ENCODE measurements at regions not wholly inside any gene's neighbourhood (a gene's known extent, or its start where the extent isn't known, plus 50 kb on each side); places are given as distances from the start of the nearest gene placed in this dataset.
"Not testable (repeated sequence)": the region's sequence is repeated elsewhere in the genome, so short reads cannot be mapped to it uniquely, and the experiment has no call there.

DNA sequence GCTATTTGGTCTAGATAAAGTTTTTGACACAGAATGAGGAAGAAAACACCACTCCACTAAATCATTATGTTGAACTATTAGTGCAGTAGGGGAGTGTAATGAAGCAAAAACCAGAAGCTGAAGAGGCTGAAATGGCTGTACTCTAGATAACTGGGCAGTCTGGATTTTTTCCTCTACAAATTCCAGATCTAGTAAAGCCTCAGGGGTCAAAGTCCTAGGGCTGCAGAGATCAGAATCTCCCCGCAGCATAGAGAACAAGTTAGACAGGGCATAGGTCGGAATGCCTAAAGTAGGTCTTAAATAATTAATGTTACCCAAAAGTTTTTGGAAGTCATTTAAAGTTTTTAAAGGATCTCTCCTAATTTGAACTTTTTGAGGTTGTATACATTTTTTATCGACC lies 180.9 kb downstream of the OTOP1 start:
- not testable (repeated sequence) for H3K4me2 ChIP-seq (ENCODE audit: low read depth, low read length, poor library complexity, severe bottlenecking); DNase-seq

GRCh38 chr4:4046686-4047085 lies 180.0 kb downstream of the OTOP1 start:
- not testable (repeated sequence) for H3K79me2 ChIP-seq (ENCODE audit: low read length); DNase-seq; H3K27ac ChIP-seq (ENCODE audit: low read length); H3K27me3 ChIP-seq (ENCODE audit: low read length); H3K4me2 ChIP-seq (ENCODE audit: low read depth, low read length, poor library complexity, severe bottlenecking); H4K20me1 ChIP-seq (ENCODE audit: insufficient read depth, low read depth, low read length); H3K4me3 ChIP-seq (ENCODE audit: low read length); H3K4me1 ChIP-seq (ENCODE audit: low read length); H3K36me3 ChIP-seq (ENCODE audit: insufficient read depth, low read length); H3K9ac ChIP-seq (ENCODE audit: low read length); H3K9me3 ChIP-seq (ENCODE audit: low read length); H2AFZ ChIP-seq (ENCODE audit: low read length); H3K9me2 ChIP-seq (replicated peaks; ENCODE audit: insufficient read depth, low read length)

More for the DNA sequence above, 180.9 kb downstream of the OTOP1 start:
- not testable (repeated sequence) for H3K27ac ChIP-seq (ENCODE audit: low read length); H3K9ac ChIP-seq (ENCODE audit: low read length); H3K9me3 ChIP-seq (ENCODE audit: low read length); H2AFZ ChIP-seq (ENCODE audit: low read length); H3K4me3 ChIP-seq (ENCODE audit: low read length); H4K20me1 ChIP-seq (ENCODE audit: insufficient read depth, low read depth, low read length); H3K9me2 ChIP-seq (replicated peaks; ENCODE audit: insufficient read depth, low read length); H3K36me3 ChIP-seq (ENCODE audit: insufficient read depth, low read length); H3K27me3 ChIP-seq (ENCODE audit: low read length); H3K79me2 ChIP-seq (ENCODE audit: low read length); H3K4me1 ChIP-seq (ENCODE audit: low read length)

DNA sequence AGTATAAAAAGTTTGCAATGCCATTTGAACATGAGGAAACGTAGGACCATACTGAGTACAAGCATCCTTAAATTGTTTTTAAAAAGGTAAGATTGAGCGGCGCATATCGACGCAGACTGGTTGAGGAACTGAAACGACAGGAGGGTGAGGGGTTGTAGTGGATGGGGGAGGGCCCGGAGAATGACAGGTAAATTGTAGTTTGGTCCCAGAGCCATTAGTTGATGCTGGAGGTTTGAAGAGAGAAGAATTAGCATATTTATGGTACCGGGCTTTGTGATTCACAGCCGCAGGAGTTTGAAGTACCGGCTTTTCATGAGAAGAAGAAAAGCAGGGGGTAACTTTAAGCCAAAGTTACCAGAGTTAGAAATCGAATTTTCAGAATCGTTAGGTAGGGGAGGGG lies 179.5 kb downstream of the OTOP1 start:
- not testable (repeated sequence) for H3K4me3 ChIP-seq (ENCODE audit: low read length); H3K27ac ChIP-seq (ENCODE audit: low read length); H4K20me1 ChIP-seq (ENCODE audit: insufficient read depth, low read depth, low read length); H3K9ac ChIP-seq (ENCODE audit: low read length); H3K9me3 ChIP-seq (ENCODE audit: low read length); DNase-seq; H2AFZ ChIP-seq (ENCODE audit: low read length); H3K4me2 ChIP-seq (ENCODE audit: low read depth, low read length, poor library complexity, severe bottlenecking); H3K79me2 ChIP-seq (ENCODE audit: low read length); H3K36me3 ChIP-seq (ENCODE audit: insufficient read depth, low read length); H3K4me1 ChIP-seq (ENCODE audit: low read length); H3K9me2 ChIP-seq (replicated peaks; ENCODE audit: insufficient read depth, low read length); H3K27me3 ChIP-seq (ENCODE audit: low read length)

- not testable (repeated sequence) for H3K4me1 ChIP-seq (ENCODE audit: low read length)
These were observed 178.5 kb downstream of the OTOP1 start for GRCh38 chr4:4048227-4048626.

GRCh38 chr4:4050781-4051180 lies 175.9 kb downstream of the OTOP1 start:
- H3K9ac ChIP-seq (ENCODE audit: low read length); H3K27ac ChIP-seq (ENCODE audit: low read length); H3K27me3 ChIP-seq (ENCODE audit: low read length); H3K4me3 ChIP-seq (ENCODE audit: low read length); H3K9me3 ChIP-seq (ENCODE audit: low read length); H2AFZ ChIP-seq (ENCODE audit: low read length); H3K79me2 ChIP-seq (ENCODE audit: low read length); DNase-seq; H4K20me1 ChIP-seq (ENCODE audit: insufficient read depth, low read depth, low read length); H3K4me2 ChIP-seq (ENCODE audit: low read depth, low read length, poor library complexity, severe bottlenecking); H3K36me3 ChIP-seq (ENCODE audit: insufficient read depth, low read length); H3K4me1 ChIP-seq (ENCODE audit: low read length); H3K9me2 ChIP-seq (replicated peaks; ENCODE audit: insufficient read depth, low read length): not testable (repeated sequence)

More at GRCh38 chr4:4048227-4048626, 178.5 kb downstream of the OTOP1 start:
- DNase-seq; H3K9ac ChIP-seq (ENCODE audit: low read length); H3K79me2 ChIP-seq (ENCODE audit: low read length); H3K27ac ChIP-seq (ENCODE audit: low read length); H3K36me3 ChIP-seq (ENCODE audit: insufficient read depth, low read length); H3K27me3 ChIP-seq (ENCODE audit: low read length); H3K4me2 ChIP-seq (ENCODE audit: low read depth, low read length, poor library complexity, severe bottlenecking); H4K20me1 ChIP-seq (ENCODE audit: insufficient read depth, low read depth, low read length); H3K9me2 ChIP-seq (replicated peaks; ENCODE audit: insufficient read depth, low read length); H3K9me3 ChIP-seq (ENCODE audit: low read length); H3K4me3 ChIP-seq (ENCODE audit: low read length); H2AFZ ChIP-seq (ENCODE audit: low read length): not testable (repeated sequence)

- H3K36me3 ChIP-seq (ENCODE audit: insufficient read depth, low read length); H3K9ac ChIP-seq (ENCODE audit: low read length); H2AFZ ChIP-seq (ENCODE audit: low read length); H3K9me2 ChIP-seq (replicated peaks; ENCODE audit: insufficient read depth, low read length); H3K79me2 ChIP-seq (ENCODE audit: low read length); DNase-seq; H3K4me1 ChIP-seq (ENCODE audit: low read length); H3K27ac ChIP-seq (ENCODE audit: low read length); H3K4me3 ChIP-seq (ENCODE audit: low read length); H3K4me2 ChIP-seq (ENCODE audit: low read depth, low read length, poor library complexity, severe bottlenecking); H4K20me1 ChIP-seq (ENCODE audit: insufficient read depth, low read depth, low read length); H3K9me3 ChIP-seq (ENCODE audit: low read length); H3K27me3 ChIP-seq (ENCODE audit: low read length): not testable (repeated sequence)
These were observed 173.8 kb downstream of the OTOP1 start for GRCh38 chr4:4052933-4053332.

- H3K27ac ChIP-seq (ENCODE audit: low read length); H3K9me3 ChIP-seq (ENCODE audit: low read length); H3K36me3 ChIP-seq (ENCODE audit: insufficient read depth, low read length); H3K27me3 ChIP-seq (ENCODE audit: low read length); H4K20me1 ChIP-seq (ENCODE audit: insufficient read depth, low read depth, low read length); H3K9ac ChIP-seq (ENCODE audit: low read length); H3K79me2 ChIP-seq (ENCODE audit: low read length); H3K4me1 ChIP-seq (ENCODE audit: low read length); H3K4me2 ChIP-seq (ENCODE audit: low read depth, low read length, poor library complexity, severe bottlenecking); H2AFZ ChIP-seq (ENCODE audit: low read length); DNase-seq; H3K9me2 ChIP-seq (replicated peaks; ENCODE audit: insufficient read depth, low read length); H3K4me3 ChIP-seq (ENCODE audit: low read length): not testable (repeated sequence)
These were observed 169.5 kb downstream of the OTOP1 start for GRCh38 chr4:4057226-4057625.

- not testable (repeated sequence) for H2AFZ ChIP-seq (ENCODE audit: low read length); H3K4me2 ChIP-seq (ENCODE audit: low read depth, low read length, poor library complexity, severe bottlenecking); H3K9me3 ChIP-seq (ENCODE audit: low read length); H3K9ac ChIP-seq (ENCODE audit: low read length); H3K79me2 ChIP-seq (ENCODE audit: low read length); H3K9me2 ChIP-seq (replicated peaks; ENCODE audit: insufficient read depth, low read length); H3K27ac ChIP-seq (ENCODE audit: low read length); H3K27me3 ChIP-seq (ENCODE audit: low read length); H3K4me1 ChIP-seq (ENCODE audit: low read length); H4K20me1 ChIP-seq (ENCODE audit: insufficient read depth, low read depth, low read length); DNase-seq; H3K4me3 ChIP-seq (ENCODE audit: low read length); H3K36me3 ChIP-seq (ENCODE audit: insufficient read depth, low read length)
These were observed 142.6 kb downstream of the OTOP1 start for GRCh38 chr4:4084171-4084570.

- H3K36me3 ChIP-seq (ENCODE audit: insufficient read depth, low read length); H4K20me1 ChIP-seq (ENCODE audit: insufficient read depth, low read depth, low read length); H3K79me2 ChIP-seq (ENCODE audit: low read length); H2AFZ ChIP-seq (ENCODE audit: low read length); DNase-seq; H3K4me1 ChIP-seq (ENCODE audit: low read length); H3K4me2 ChIP-seq (ENCODE audit: low read depth, low read length, poor library complexity, severe bottlenecking); H3K9ac ChIP-seq (ENCODE audit: low read length); H3K27me3 ChIP-seq (ENCODE audit: low read length); H3K9me2 ChIP-seq (replicated peaks; ENCODE audit: insufficient read depth, low read length); H3K9me3 ChIP-seq (ENCODE audit: low read length); H3K4me3 ChIP-seq (ENCODE audit: low read length); H3K27ac ChIP-seq (ENCODE audit: low read length): not testable (repeated sequence)
These were observed 136.9 kb downstream of the OTOP1 start for GRCh38 chr4:4089716-4090419.

All from Karpas-422 (cell line).